Uterus (tissue), 3 donors: ENCODE measurements at regions not wholly inside any gene's neighbourhood (a gene's known extent, or its start where the extent isn't known, plus 50 kb on each side); places are given as distances from the start of the nearest gene placed in this dataset.
"Not testable (repeated sequence)": the region's sequence is repeated elsewhere in the genome, so short reads cannot be mapped to it uniquely, and the experiment has no call there.

Experiments
- DNase-seq, 2 donors: peaks; one replicate each; pipeline ENCODE4 v3.0.0-alpha.2; 2019 to 2020
- H3K27ac ChIP-seq, 2 donors: fragments of 200-600 bp; sonication (generic); 1 replicate in 1 of 2; 2 replicates in 1 of 2; pipeline ENCODE4 v1.5.1; 2016 to 2018
- H3K27me3 ChIP-seq, 2 donors: fragments of 200-600 bp; sonication (generic); one replicate each; pipeline ENCODE4 v1.5.1; 2018 to 2019; ENCODE audit warnings: control low read depth in 1 of 2
- H3K36me3 ChIP-seq, 2 donors: fragments of 200-600 bp; sonication (generic); one replicate each; pipeline ENCODE4 v1.5.1; 2019; ENCODE audit warnings: control low read depth in 1 of 2
- H3K4me1 ChIP-seq, 2 donors: fragments of 200-600 bp; sonication (generic); one replicate each; pipeline ENCODE4 v1.5.1; 2018 to 2019; ENCODE audit warnings: control low read depth in 1 of 2
- H3K4me3 ChIP-seq, 2 donors: fragments of 200-600 bp; sonication (generic); 1 replicate in 1 of 2; 2 replicates in 1 of 2; pipeline ENCODE4 v1.5.1; 2018 to 2019; ENCODE audit warnings: mild to moderate bottlenecking in 1 of 2
- H3K9me3 ChIP-seq, 2 donors: fragments of 200-600 bp; sonication (generic); one replicate each; pipeline ENCODE4 v1.5.1; 2019; ENCODE audit warnings: control low read depth in 1 of 2
- POLR2A ChIP-seq, 2 donors: fragments of 450-650 bp; IDR thresholded peaks; one replicate each; pipeline ENCODE4 v1.6.1; 2016; ENCODE audit warnings: antibody characterized with exemption in 2 of 2, mild to moderate bottlenecking in 1 of 2, moderate library complexity in 1 of 2
- intact Hi-C: fragments of 100-400 bp; cut with DNase I; formaldehyde crosslinking; loops from one replicate; pipeline ENCODE4 v1.15.1; 2023; ENCODE audit warnings: low total_unique reads
- TF ChIP-seq, protein P1 (sequence below), 4 experiments: fragments of 200-600 bp in 2 of 4; fragments of 450-650 bp in 2 of 4; sonication (generic) in 2 of 4; IDR thresholded peaks; one replicate each; pipeline ENCODE4 v1.5.1; 2016 to 2019; ENCODE audit warnings: antibody characterized with exemption in 4 of 4, mild to moderate bottlenecking in 2 of 4, moderate library complexity in 1 of 4
- donor health status: DM: yes; HTN: yes; CAD: no.

- no peak for DNase-seq
- H3K27ac ChIP-seq, result no peak overlapping the region
- intact Hi-C loops, result no loop called here
- H3K36me3 ChIP-seq, result no peaks in the 10 kb centered on the region
- no peak for TF ChIP-seq POLR2A (IDR thresholded peaks at IDR 0.05)
- TF ChIP-seq, protein P1, sequence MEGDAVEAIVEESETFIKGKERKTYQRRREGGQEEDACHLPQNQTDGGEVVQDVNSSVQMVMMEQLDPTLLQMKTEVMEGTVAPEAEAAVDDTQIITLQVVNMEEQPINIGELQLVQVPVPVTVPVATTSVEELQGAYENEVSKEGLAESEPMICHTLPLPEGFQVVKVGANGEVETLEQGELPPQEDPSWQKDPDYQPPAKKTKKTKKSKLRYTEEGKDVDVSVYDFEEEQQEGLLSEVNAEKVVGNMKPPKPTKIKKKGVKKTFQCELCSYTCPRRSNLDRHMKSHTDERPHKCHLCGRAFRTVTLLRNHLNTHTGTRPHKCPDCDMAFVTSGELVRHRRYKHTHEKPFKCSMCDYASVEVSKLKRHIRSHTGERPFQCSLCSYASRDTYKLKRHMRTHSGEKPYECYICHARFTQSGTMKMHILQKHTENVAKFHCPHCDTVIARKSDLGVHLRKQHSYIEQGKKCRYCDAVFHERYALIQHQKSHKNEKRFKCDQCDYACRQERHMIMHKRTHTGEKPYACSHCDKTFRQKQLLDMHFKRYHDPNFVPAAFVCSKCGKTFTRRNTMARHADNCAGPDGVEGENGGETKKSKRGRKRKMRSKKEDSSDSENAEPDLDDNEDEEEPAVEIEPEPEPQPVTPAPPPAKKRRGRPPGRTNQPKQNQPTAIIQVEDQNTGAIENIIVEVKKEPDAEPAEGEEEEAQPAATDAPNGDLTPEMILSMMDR (IDR thresholded peaks at IDR 0.05), result no peak
- H3K27me3 ChIP-seq, result no peaks in the 10 kb centered on the region
- no peaks in the 10 kb centered on the region for H3K4me1 ChIP-seq
- no peaks in the 10 kb centered on the region for H3K9me3 ChIP-seq
- H3K4me3 ChIP-seq, result no peak overlapping the region
Observed at GRCh38 chr21:14613486-14614224, 67.5 kb upstream of the SAMSN1 start.

DNA sequence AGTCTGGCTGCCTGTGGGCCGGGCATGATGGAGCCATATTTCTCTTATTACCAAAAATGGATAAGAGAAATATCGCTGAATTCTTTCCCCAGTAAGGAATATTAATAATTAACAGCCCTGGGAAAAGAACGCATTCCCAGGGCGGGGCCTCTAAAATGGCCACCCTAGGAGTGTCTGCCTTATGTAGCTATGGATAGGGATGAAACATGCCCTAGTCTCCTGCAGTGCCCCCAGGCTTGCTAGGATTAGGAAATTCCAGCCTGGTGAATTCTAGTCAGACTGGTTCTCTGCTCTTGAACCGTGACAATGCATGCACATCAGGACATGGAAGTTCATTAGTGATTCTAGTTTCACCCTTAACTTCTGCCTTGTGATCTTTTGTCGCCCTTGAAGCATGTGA, 64.0 kb upstream of the SAMSN1 start:
- DNase-seq, H3K27ac ChIP-seq, intact Hi-C loops, H3K4me3 ChIP-seq, H3K36me3 ChIP-seq, H3K27me3 ChIP-seq, H3K9me3 ChIP-seq, H3K4me1 ChIP-seq: not testable (repeated sequence)

DNA sequence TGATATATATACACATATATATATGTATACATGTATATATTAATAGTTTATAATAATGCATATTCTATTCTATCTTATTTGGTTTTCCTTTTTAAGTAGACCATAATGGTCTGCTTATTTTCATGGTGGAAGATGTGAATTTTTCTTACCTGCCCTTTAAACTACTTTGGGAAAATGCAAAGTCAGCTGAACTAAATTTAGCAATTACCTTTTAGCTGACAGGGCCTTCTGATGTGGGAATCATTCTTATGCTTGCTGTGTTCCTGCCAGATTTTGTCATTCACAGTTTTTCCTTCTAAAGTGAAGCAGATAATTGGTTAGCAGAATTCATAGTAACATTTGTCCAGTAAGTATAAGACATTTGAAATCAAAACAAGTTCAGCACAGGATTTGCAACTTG, 63.2 kb upstream of the SAMSN1 start:
- Histone ChIP-seq H3K9me3 (no peaks in the 10 kb centered on the region), H3K27ac (no peak overlapping the region), H3K36me3 (no peaks in the 10 kb centered on the region), H3K4me3 (no peak overlapping the region), H3K27me3 (no peaks in the 10 kb centered on the region), H3K4me1 (no peaks in the 10 kb centered on the region)
- intact Hi-C loops, result no loop called here
- DNase-seq, result no peak
- TF ChIP-seq POLR2A (IDR thresholded peaks at IDR 0.05), result no peak
- TF ChIP-seq, protein P1 (IDR thresholded peaks at IDR 0.05), result no peak

GRCh38 chr21:14607262-14607661, 61.1 kb upstream of the SAMSN1 start:
- no peak for DNase-seq
- H3K4me3 ChIP-seq, result no peak overlapping the region
- no peaks in the 10 kb centered on the region for H3K36me3 ChIP-seq
- no peaks in the 10 kb centered on the region for H3K4me1 ChIP-seq
- TF ChIP-seq, protein P1 (IDR thresholded peaks at IDR 0.05), result no peak
- no peak for TF ChIP-seq POLR2A (IDR thresholded peaks at IDR 0.05)
- H3K27me3 ChIP-seq, result no peaks in the 10 kb centered on the region
- intact Hi-C loops, result no loop called here
- H3K27ac ChIP-seq, result no peak overlapping the region
- H3K9me3 ChIP-seq, result no peaks in the 10 kb centered on the region

DNA sequence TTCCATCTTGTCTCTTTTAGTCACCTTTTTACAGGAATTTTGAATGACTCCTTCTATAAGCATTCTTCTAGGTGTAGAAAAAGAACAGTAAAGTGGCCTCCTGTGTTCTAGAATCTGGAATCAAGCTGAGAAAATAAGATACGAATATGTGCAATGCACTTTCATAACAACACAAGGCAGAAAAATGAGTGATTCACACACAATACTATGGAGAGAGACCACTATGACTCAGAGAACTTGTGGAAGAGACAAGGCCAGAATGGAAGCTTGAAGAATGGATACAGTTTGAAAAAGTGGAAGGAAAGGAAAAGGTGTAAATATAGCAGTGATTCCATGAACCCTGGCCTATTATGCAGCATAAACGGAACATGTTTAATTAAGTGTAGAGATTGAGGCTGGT, 57.1 kb upstream of the SAMSN1 start:
- DNase-seq, result no peak
- no peaks in the 10 kb centered on the region for H3K36me3 ChIP-seq
- H3K4me1 ChIP-seq, result no peaks in the 10 kb centered on the region
- no peak overlapping the region for H3K4me3 ChIP-seq
- no peaks in the 10 kb centered on the region for H3K27me3 ChIP-seq
- no peak overlapping the region for H3K27ac ChIP-seq
- H3K9me3 ChIP-seq, result no peaks in the 10 kb centered on the region
- TF ChIP-seq, protein P1 (IDR thresholded peaks at IDR 0.05), result no peak
- TF ChIP-seq POLR2A (IDR thresholded peaks at IDR 0.05), result no peak
- intact Hi-C loops, result no loop called here
